ENCODE measurements at regions not wholly inside any gene's neighbourhood (a gene's known extent, or its start where the extent isn't known, plus 50 kb on each side); places are given as distances from the start of the nearest gene placed in this dataset.
"Not testable (repeated sequence)": the region's sequence is repeated elsewhere in the genome, so short reads cannot be mapped to it uniquely, and the experiment has no call there.

DNA sequence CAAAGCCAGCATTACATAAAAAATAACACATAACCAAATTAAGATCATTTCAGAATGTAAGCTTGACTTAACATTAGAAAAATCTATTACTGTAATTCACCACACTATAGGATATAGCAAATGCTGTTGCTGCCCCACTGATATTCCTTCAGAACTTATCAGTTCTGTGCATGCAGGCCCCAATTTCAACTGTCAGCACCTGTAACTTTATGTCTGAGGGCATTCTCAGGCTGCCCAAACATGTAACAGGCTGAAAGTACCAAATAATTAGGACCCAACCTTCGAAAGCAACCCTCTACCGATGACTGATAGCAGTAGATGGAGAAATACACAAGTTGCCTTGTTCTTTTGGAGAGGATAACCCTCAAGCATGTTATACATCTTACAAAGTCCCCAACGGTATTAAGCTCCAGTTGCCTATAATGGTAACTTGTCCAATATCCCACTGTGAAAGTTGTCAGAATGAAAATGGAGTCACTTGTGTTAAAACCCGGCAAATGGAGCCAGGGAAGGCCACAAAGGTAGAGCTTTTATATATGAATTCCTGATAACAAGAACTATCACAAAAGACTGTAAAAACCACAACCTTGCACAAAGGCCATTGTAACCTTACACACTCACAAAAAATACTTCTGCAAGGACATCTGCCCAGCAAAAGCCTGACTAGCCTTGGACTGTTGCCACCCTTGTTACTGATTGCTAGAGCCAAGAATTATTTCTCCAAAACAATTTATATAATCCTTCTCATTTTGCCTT lies 66.9 kb upstream of the ZNF746 start:
- DNase-seq (ENCODE audit: low read depth), result no peak

DNA sequence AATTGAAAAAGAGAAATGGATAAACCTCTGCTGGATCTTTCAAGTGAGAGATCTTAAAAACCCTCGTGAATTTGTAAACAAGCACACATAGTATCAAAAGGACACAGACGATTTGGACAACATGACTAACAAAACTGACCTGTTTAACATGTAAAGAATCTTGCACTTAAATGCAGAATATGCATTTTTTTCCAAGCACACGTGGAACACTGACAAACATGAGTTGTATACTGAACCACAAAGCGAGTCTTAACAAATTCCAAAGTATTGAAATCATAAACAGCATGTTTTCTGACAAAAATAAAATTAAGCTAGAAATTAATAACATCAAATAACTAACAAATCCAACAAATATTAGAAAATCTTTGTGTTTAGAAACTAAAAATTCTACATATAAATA lies 65.0 kb upstream of the ZNF746 start:
- DNase-seq (ENCODE audit: low read depth), result no peak

DNA sequence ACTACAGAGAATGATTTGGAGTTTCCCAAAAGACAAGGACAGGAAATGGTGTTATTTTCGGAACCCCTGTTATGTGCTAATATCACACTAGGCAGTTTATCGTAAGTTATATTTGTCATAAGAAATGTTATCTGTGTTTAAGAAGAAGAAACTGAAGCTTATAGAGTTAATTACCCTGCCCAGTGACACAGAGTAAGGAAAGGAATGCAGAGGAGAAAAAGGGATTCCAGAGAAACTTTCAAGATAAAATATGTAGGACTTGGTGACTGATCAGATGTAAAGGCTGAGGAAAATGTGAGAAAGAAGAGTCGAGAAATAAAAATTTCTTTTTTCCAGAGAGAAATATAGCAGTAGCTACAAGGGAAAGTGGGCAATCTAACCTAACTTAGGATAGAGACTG lies 63.5 kb upstream of the ZNF746 start:
- DNase-seq (ENCODE audit: low read depth), result no peak

DNA sequence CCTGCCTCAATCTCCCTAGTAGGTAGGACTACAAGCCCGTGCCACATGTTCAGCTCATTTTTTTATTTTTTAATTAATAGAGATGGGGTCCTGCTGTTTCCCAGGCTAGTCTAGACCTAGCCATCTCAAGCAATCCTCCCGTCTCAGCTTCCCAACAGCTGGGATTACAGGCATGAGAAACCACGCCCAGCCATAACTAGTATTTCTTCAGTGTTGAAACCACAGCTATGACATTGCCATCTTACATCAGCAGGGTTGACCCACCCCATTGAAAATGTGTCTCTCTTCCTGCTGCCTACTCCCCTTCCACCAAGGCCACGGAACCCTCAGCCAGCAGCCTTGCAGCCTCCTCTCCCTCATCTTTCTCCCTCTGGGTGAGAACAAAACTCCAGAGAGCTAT lies 62.1 kb upstream of the ZNF746 start:
- no peak for DNase-seq (ENCODE audit: low read depth)

DNA sequence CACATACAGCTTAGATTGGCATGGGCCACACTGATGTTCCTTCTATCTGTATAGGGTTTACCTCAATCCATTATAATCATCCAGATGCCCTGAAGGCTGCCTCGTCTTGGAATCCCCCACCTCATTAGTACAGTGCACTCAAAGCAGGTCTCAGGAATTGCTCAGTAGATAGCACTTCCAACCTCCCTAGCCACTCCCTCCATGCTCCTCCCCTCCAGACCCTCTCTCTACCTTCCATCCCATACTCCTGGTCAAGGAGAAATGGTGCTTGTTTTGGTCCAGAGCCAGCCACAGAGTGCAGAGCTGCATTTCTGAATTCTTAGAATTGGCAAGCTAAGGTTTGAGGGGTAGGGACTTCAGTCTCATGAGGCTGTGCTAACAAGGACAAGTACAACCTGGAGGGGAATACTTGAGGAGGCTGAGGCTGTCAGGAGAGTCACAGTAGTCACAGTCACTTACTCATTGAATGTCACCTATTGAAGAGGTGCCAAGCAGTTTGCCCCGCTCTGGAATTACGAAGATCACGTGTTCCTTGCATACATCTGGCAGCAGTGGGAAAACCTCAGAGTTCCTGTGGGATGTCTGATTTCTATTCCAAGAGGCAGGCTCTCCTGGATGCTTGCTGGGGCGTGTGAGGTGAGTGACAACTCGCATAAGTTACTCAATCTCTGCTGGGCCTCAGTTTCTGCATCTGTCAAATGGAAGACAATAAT lies 60.7 kb upstream of the ZNF746 start:
- no peak for DNase-seq (ENCODE audit: low read depth)

DNA sequence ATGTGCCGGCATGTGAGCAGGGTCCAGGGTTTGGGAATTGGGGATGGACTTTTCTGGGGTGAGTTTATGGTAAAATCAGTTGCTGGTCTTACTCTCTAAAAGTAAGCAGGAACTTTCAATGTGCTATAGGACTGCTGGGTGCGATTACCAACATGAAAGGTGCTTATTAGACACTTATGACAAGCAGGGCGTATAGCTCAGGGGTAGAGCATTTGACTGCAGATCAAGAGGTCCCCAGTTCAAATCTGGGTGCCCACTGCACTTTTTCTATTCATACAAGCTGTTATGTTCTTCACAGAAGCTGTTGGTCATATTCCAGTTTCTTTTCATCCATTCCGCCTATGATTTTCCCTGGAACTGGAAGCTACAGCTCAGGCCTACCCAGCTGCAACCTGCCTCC lies 58.9 kb upstream of the ZNF746 start:
- not testable (repeated sequence) for DNase-seq (ENCODE audit: low read depth)

DNA sequence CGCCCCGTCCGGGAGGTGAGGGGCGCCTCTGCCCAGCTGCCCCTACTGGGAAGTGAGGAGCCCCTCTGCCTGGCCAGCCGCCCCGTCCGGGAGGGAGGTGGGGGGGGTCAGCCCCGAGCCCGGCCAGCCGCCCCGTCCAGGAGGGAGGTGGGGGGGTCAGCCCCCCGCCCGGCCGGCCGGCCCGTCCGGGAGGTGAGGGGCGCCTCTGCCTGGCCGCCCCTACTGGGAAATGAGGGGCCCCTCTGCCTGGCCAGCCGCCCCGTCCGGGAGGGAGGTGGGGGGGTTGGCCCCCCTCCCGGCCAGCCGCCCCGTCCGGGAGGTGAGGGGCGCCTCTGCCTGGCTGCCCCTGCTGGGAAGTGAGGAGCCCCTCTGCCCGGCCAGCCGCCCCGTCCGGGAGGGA lies 57.2 kb upstream of the ZNF746 start:
- not testable (repeated sequence) for DNase-seq (ENCODE audit: low read depth)

DNA sequence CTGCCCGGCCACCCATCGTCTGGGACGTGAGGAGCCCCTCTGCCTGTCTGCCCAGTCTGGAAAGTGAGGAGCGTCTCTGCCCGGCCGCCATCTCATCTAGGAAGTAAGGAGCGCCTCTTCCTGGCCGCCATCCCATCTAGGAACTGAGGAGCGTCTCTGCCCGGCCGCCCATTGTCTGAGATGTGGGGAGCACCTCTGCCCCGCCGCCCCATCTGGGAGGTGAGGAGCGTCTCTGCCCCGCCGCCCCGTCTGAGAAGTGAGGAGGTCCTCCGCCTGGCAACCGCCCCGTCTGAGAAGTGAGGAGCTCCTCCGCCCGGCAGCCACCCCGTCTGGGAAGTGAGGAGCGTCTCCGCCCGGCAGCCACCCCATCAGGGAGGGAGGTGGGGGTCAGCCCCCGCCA lies 56.4 kb upstream of the ZNF746 start:
- not testable (repeated sequence) for DNase-seq (ENCODE audit: low read depth)

DNA sequence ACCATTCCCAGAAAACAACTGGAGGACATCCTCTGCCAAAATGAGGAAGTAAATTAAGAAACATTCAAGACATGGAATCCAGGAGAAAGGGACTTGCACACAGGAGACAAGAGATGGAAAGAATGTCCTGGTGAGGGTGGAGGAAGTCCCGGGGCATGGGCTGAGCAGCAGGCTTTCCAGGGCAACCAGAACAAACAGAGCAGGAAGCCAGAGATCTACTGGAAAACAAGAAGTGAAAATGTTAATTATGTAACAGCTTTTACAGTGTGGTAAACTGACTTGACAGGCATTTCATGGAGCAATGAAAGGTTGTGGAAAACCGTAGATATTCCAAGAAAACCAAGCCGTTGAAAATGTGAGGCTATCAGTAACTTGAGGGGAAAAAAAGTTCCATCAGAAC lies 55.2 kb upstream of the ZNF746 start:
- DNase-seq (ENCODE audit: low read depth), result no peak
